MM.1S (cell line): ENCODE measurements at regions not wholly inside any gene's neighbourhood (a gene's known extent, or its start where the extent isn't known, plus 50 kb on each side); places are given as distances from the start of the nearest gene placed in this dataset.

Source experiments
- DNase-seq: peaks from one replicate; pipeline ENCODE4 v3.0.0-alpha.2; 2015
- H2AFZ ChIP-seq: fragments of 300-600 bp; sonication (generic); 2 replicates; pipeline ENCODE4 v1.6.0; 2016; ENCODE audit warnings: antibody characterized with exemption, low read length
- H3F3A ChIP-seq: fragments of 300-600 bp; sonication (generic); 2 replicates; pipeline ENCODE4 v1.6.1; 2016; ENCODE audit warnings: mild to moderate bottlenecking, antibody characterized with exemption, low read length, moderate library complexity, mixed read lengths; ENCODE audit not compliant: insufficient read depth
- H3K27ac ChIP-seq: fragments of 300-600 bp; sonication (generic); 2 replicates; pipeline ENCODE4 v1.5.1; 2016; ENCODE audit warnings: mild to moderate bottlenecking, low read length
- H3K27me3 ChIP-seq: fragments of 300-600 bp; sonication (generic); replicated peaks from 2 replicates; pipeline ENCODE4 v1.6.0; 2016; ENCODE audit warnings: low read length; ENCODE audit not compliant: insufficient read depth
- H3K36me3 ChIP-seq: fragments of 300-600 bp; sonication (generic); replicated peaks from 2 replicates; pipeline ENCODE4 v1.6.1; 2016; ENCODE audit warnings: mild to moderate bottlenecking, low read length, mixed read lengths; ENCODE audit not compliant: insufficient read depth
- H3K4me1 ChIP-seq: fragments of 300-600 bp; sonication (generic); 2 replicates; pipeline ENCODE4 v1.6.1; 2016; ENCODE audit warnings: low read length, mixed read lengths
- H3K4me2 ChIP-seq: fragments of 300-600 bp; sonication (generic); 2 replicates; pipeline ENCODE4 v1.6.0; 2016; ENCODE audit warnings: low read depth, low read length
- H3K4me3 ChIP-seq: fragments of 300-600 bp; sonication (generic); 2 replicates; pipeline ENCODE4 v1.5.1; 2016; ENCODE audit warnings: low read length, mixed read lengths
- H3K79me2 ChIP-seq: fragments of 300-600 bp; sonication (generic); 2 replicates; pipeline ENCODE4 v1.6.1; 2016; ENCODE audit warnings: mixed run types, low read length, mixed read lengths
- H3K9ac ChIP-seq: fragments of 300-600 bp; sonication (generic); 2 replicates; pipeline ENCODE4 v1.6.1; 2016; ENCODE audit warnings: low read length, mixed read lengths
- H3K9me2 ChIP-seq: fragments of 300-600 bp; sonication (generic); replicated peaks from 2 replicates; pipeline ENCODE4 v1.6.1; 2016; ENCODE audit warnings: mild to moderate bottlenecking, low read length, mixed read lengths; ENCODE audit not compliant: insufficient read depth
- H3K9me3 ChIP-seq: fragments of 300-600 bp; sonication (generic); replicated peaks from 2 replicates; pipeline ENCODE4 v1.6.1; 2016; ENCODE audit warnings: mild to moderate bottlenecking, low read length, mixed read lengths; ENCODE audit not compliant: insufficient read depth
- H4K20me1 ChIP-seq: fragments of 300-600 bp; sonication (generic); 2 replicates; pipeline ENCODE4 v1.6.1; 2016; ENCODE audit warnings: mild to moderate bottlenecking, low read length, moderate library complexity, mixed read lengths; ENCODE audit not compliant: insufficient read depth
- EZH2 ChIP-seq: fragments of 300-600 bp; sonication (generic); optimal IDR thresholded peaks from 2 replicates; pipeline ENCODE3; 2017; ENCODE audit warnings: low read depth, mild to moderate bottlenecking, antibody characterized with exemption, low read length, mixed read lengths
- EZH2phosphoT487 ChIP-seq: fragments of 300-600 bp; sonication (generic); IDR thresholded peaks from 2 replicates; pipeline ENCODE4 v1.6.1; 2018; ENCODE audit warnings: antibody characterized with exemption, low read length
- TF ChIP-seq, protein P1 (sequence below): fragments of 300-600 bp; sonication (generic); IDR thresholded peaks from 2 replicates; pipeline ENCODE4 v1.5.1; 2016; ENCODE audit warnings: antibody characterized with exemption, low read length, mixed read lengths

DNA sequence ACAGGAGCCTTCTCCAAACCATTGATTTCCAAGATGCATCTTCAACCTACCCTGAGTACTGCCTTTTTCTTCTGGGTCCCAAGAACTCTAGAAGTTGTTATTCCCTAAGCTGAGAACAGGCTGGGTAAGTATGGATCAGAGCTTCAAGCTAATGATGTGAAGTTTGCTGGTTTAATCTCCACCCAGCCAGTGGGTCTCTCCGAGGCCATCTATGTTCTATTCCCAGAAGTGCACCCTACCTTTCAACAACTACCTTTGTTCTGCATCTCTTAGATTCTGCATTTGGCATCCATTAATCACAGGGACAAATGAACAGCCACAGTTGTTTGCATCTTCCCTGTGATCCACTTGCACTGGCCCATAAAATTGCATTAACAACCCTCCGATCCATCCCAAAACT is 246.2 kb downstream of the HIVEP2 start:
- H4K20me1 ChIP-seq, result no peaks in the 10 kb centered on the region
- H3K4me1 ChIP-seq, result no peaks in the 10 kb centered on the region
- H3K27me3 ChIP-seq, result no peaks in the 10 kb centered on the region
- H3F3A ChIP-seq, result no peaks in the 10 kb centered on the region
- no peaks in the 10 kb centered on the region for H3K36me3 ChIP-seq
- H3K27ac ChIP-seq, result no peak overlapping the region
- H3K9me2 ChIP-seq, result no peaks in the 10 kb centered on the region
- H3K9me3 ChIP-seq, result no peaks in the 10 kb centered on the region
- H3K4me3 ChIP-seq, result no peak overlapping the region
- H3K9ac ChIP-seq, result no peak overlapping the region
- no peaks in the 10 kb centered on the region for H3K79me2 ChIP-seq
- no peak for TF ChIP-seq EZH2
- TF ChIP-seq, protein P1, sequence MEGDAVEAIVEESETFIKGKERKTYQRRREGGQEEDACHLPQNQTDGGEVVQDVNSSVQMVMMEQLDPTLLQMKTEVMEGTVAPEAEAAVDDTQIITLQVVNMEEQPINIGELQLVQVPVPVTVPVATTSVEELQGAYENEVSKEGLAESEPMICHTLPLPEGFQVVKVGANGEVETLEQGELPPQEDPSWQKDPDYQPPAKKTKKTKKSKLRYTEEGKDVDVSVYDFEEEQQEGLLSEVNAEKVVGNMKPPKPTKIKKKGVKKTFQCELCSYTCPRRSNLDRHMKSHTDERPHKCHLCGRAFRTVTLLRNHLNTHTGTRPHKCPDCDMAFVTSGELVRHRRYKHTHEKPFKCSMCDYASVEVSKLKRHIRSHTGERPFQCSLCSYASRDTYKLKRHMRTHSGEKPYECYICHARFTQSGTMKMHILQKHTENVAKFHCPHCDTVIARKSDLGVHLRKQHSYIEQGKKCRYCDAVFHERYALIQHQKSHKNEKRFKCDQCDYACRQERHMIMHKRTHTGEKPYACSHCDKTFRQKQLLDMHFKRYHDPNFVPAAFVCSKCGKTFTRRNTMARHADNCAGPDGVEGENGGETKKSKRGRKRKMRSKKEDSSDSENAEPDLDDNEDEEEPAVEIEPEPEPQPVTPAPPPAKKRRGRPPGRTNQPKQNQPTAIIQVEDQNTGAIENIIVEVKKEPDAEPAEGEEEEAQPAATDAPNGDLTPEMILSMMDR, result no peak
- TF ChIP-seq EZH2phosphoT487, result no peak
- no peak overlapping the region for H3K4me2 ChIP-seq
- no peak for DNase-seq
- H2AFZ ChIP-seq, result no peak overlapping the region

DNA sequence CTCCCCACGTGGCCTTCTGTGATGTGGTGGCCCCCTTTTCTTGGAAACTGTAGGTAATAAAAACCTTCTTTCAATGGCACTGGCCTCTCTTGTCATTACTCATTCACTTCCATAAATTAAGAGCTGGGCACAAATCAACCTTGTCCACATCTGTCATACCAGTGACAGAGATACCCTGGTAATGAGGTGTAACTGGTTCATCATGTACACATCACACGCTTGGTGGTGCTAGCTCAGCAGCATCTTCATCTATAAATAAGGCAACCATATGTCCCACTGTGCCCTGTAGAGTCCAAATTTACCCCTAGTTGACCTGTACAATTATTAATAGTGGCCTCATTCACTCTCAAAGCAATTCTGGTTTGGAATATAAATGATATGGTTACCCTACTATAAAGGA is 245.6 kb downstream of the HIVEP2 start:
- Histone ChIP-seq H3K36me3 (no peaks in the 10 kb centered on the region), H3F3A (no peaks in the 10 kb centered on the region), H3K9ac (no peak overlapping the region), H3K27me3 (no peaks in the 10 kb centered on the region), H4K20me1 (no peaks in the 10 kb centered on the region), H3K4me1 (no peaks in the 10 kb centered on the region), H3K4me3 (no peak overlapping the region), H3K4me2 (no peak overlapping the region), H3K9me2 (no peaks in the 10 kb centered on the region), H3K27ac (no peak overlapping the region), H3K9me3 (no peaks in the 10 kb centered on the region), H2AFZ (no peak overlapping the region), H3K79me2 (no peaks in the 10 kb centered on the region)
- TF ChIP-seq, protein P1, result no peak
- TF ChIP-seq EZH2, result no peak
- no peak for TF ChIP-seq EZH2phosphoT487
- DNase-seq, result no peak

GRCh38 chr6:142700032-142700431 is 244.9 kb downstream of the HIVEP2 start:
- Histone ChIP-seq H3K9me2 (no peaks in the 10 kb centered on the region), H3K4me1 (no peaks in the 10 kb centered on the region), H3K27me3 (no peaks in the 10 kb centered on the region), H3K9me3 (no peaks in the 10 kb centered on the region), H3K9ac (no peak overlapping the region), H4K20me1 (no peaks in the 10 kb centered on the region), H3F3A (no peaks in the 10 kb centered on the region), H3K36me3 (no peaks in the 10 kb centered on the region), H3K4me2 (no peak overlapping the region), H3K27ac (no peak overlapping the region), H2AFZ (no peak overlapping the region), H3K4me3 (no peak overlapping the region), H3K79me2 (no peaks in the 10 kb centered on the region)
- TF ChIP-seq, protein P1, result no peak
- TF ChIP-seq EZH2 (no peak), EZH2phosphoT487 (no peak)
- no peak for DNase-seq
